K562 (cell line): ENCODE measurements at regions not wholly inside any gene's neighbourhood (a gene's known extent, or its start where the extent isn't known, plus 50 kb on each side); places are given as distances from the start of the nearest gene placed in this dataset.
"Not testable (repeated sequence)": the region's sequence is repeated elsewhere in the genome, so short reads cannot be mapped to it uniquely, and the experiment has no call there.

Experiments
- ATAC-seq: fragments of 200-7000 bp; cut with Tn5 transposase; 3 replicates; pipeline ENCODE4 v1.9.1; 2020; ENCODE audit warnings: moderate library complexity
- BruUV-seq: library from RNA; stranded (reverse); fragments of 400-500 nt; replicated peaks from 2 replicates; lab custom pipeline; 2021; lab: Mats Ljungman, UMichigan
- CTCF ChIA-PET: fragments of 300-600 bp; formaldehyde crosslinking; extraction: SDS; loops from one replicate; lab custom pipeline; 2021; ENCODE audit warnings: low intra/inter-chr PET ratio; lab: Yijun Ruan, JAX
- POLR2A ChIA-PET: fragments of 300-600, 350-650 bp; sonication (Branson Sonifier 250); formaldehyde crosslinking; extraction: SDS; loops from one replicate; lab custom pipeline; 2021; ENCODE audit warnings: antibody characterized with exemption, inconsistent platforms; lab: Yijun Ruan, JAX
- DNase-seq, 4 experiments: peaks; one replicate each; pipeline versions ENCODE4 v3.0.0 to v3.0.0-alpha.2; 2011 to 2018; ENCODE audit warnings: low spot score in 3 of 4, mixed read lengths in 3 of 4; ENCODE audit errors: extremely low read depth in 1 of 4
- FAIRE-seq: peaks from 2 replicates; lab custom pipeline; 2011; peaks lifted over from hg19 to GRCh38; lab: Jason Lieb, UNC
- H2AFZ ChIP-seq: 2 replicates; pipeline ENCODE4 v1.6.0; 2011; ENCODE audit warnings: low read depth, low read length, control low read depth, inconsistent platforms
- H3K27ac ChIP-seq: fragments of 200-600 bp; 3 replicates; pipeline ENCODE4 v1.8.0; 2011; ENCODE audit warnings: low read depth, mild to moderate bottlenecking, control low read depth, inconsistent platforms, low read length, moderate library complexity, mixed read lengths; ENCODE audit errors: extremely low read depth
- H3K27me3 ChIP-seq, 2 experiments: fragments of 300-600 bp in 1 of 2; 2 replicates in 1 of 2; 3 replicates in 1 of 2; pipeline versions ENCODE4 v1.6.0 to v1.8.0; 2011; ENCODE audit warnings: inconsistent platforms in 2 of 2, low read length in 2 of 2, mild to moderate bottlenecking in 1 of 2, mixed read lengths in 1 of 2, moderate library complexity in 1 of 2; ENCODE audit not compliant: control insufficient read depth in 2 of 2, insufficient read depth in 2 of 2
- H3K36me3 ChIP-seq: fragments of 300-600 bp; 3 replicates; pipeline ENCODE4 v1.8.0; 2011; ENCODE audit warnings: mild to moderate bottlenecking, low read length, inconsistent platforms; ENCODE audit not compliant: control insufficient read depth, insufficient read depth
- H3K4me1 ChIP-seq, 2 experiments: fragments of 200-600 bp in 1 of 2; replicated peaks in 1 of 2; 2 replicates in 1 of 2; 3 replicates in 1 of 2; pipeline versions ENCODE4 v1.5.1 to v1.8.0; 2011; ENCODE audit warnings: inconsistent platforms in 2 of 2, low read length in 2 of 2, mild to moderate bottlenecking in 1 of 2, mixed read lengths in 1 of 2, moderate library complexity in 1 of 2; ENCODE audit not compliant: control insufficient read depth in 2 of 2, insufficient read depth in 2 of 2
- H3K4me2 ChIP-seq: 2 replicates; pipeline ENCODE4 v1.6.1; 2011; ENCODE audit warnings: low read length, control low read depth, inconsistent platforms, mixed read lengths; ENCODE audit not compliant: insufficient read depth
- H3K4me3 ChIP-seq: fragments of 200-600 bp; sonication (generic), shearing (Covaris generic); 2 replicates; pipeline ENCODE4 v1.5.1; 2016; ENCODE audit warnings: control low read depth, inconsistent platforms
- H3K79me2 ChIP-seq: fragments of 200-600 bp; 3 replicates; pipeline ENCODE4 v1.8.0; 2011; ENCODE audit warnings: low read length, inconsistent platforms; ENCODE audit not compliant: control insufficient read depth, insufficient read depth
- H3K9ac ChIP-seq, 2 experiments: 2 replicates each; pipeline versions ENCODE4 v1.6.0 to v1.6.1; 2011; ENCODE audit warnings: low read depth in 2 of 2, low read length in 2 of 2, control low read depth in 1 of 2, inconsistent platforms in 1 of 2, mild to moderate bottlenecking in 1 of 2, mixed read lengths in 1 of 2; ENCODE audit not compliant: insufficient read depth in 1 of 2
- H3K9me1 ChIP-seq: one replicate; pipeline ENCODE4 v1.6.0; 2011; ENCODE audit warnings: inconsistent platforms, mild to moderate bottlenecking, low read length, moderate library complexity; ENCODE audit not compliant: control insufficient read depth, insufficient read depth
- H3K9me3 ChIP-seq: replicated peaks from 2 replicates; pipeline ENCODE4 v1.5.1; 2011; ENCODE audit warnings: low read depth, low read length, inconsistent platforms; ENCODE audit not compliant: control insufficient read depth, insufficient read depth
- H4K20me1 ChIP-seq: replicated peaks from 2 replicates; pipeline ENCODE4 v1.6.1; 2011; ENCODE audit warnings: low read length, inconsistent platforms, mixed read lengths; ENCODE audit not compliant: control insufficient read depth, insufficient read depth
- ARID1B ChIP-seq: fragments of 450-650 bp; IDR thresholded peaks from 2 replicates; pipeline ENCODE4 v1.6.1; 2016; ENCODE audit warnings: antibody characterized with exemption, mild to moderate bottlenecking, inconsistent platforms
- BRD9 ChIP-seq: fragments of 450-650 bp; IDR thresholded peaks from 2 replicates; pipeline ENCODE4 v1.6.1; 2018; ENCODE audit warnings: low read depth; ENCODE audit not compliant: partially characterized antibody
- CHCHD3 ChIP-seq: fragments of 250-450 bp; sonication (Bioruptor Pico); IDR thresholded peaks from 2 replicates; pipeline ENCODE4 v2.1.2; 2022; ENCODE audit warnings: mild to moderate bottlenecking
- CHD2 ChIP-seq: IDR thresholded peaks from 2 replicates; pipeline ENCODE4 v1.6.1; 2011; ENCODE audit warnings: low read depth, low read length
- GABPA ChIP-seq: fragments of 200-800 bp; sonication (Bioruptor generic); conservative IDR thresholded peaks from 2 replicates; pipeline ENCODE4 v1.6.1; 2016; ENCODE audit warnings: low read depth, missing genetic modification characterization, missing compliant biosample characterization
- KLF10 ChIP-seq: fragments of 250-450 bp; sonication (Bioruptor Pico); IDR thresholded peaks from 2 replicates; pipeline ENCODE4 v1.6.1; 2021; ENCODE audit warnings: matching md5 sums
- MTA2 ChIP-seq: fragments of 450-650 bp; IDR thresholded peaks from 2 replicates; pipeline ENCODE4 v1.6.1; 2016; ENCODE audit warnings: low read depth
- OTX1 ChIP-seq: fragments of 450-650 bp; formaldehyde crosslinking; IDR thresholded peaks from 2 replicates; pipeline ENCODE4 v1.4.0; 2022; ENCODE audit warnings: mild to moderate bottlenecking
- PHF21A ChIP-seq: fragments of 450-650 bp; IDR thresholded peaks from 2 replicates; pipeline ENCODE4 v1.6.1; 2017; ENCODE audit warnings: low read depth, borderline replicate concordance
- XRCC4 ChIP-seq: IDR thresholded peaks from one replicate; pipeline ENCODE4 v1.6.1; 2011; ENCODE audit not compliant: insufficient read depth, insufficient read length; ENCODE audit errors: extremely low read depth
- ZNF3 ChIP-seq: fragments of 250-450 bp; sonication (Bioruptor Pico); IDR thresholded peaks from 2 replicates; pipeline ENCODE4 v1.5.0; 2021; ENCODE audit warnings: mild to moderate bottlenecking, moderate library complexity
- ZNF551 ChIP-seq: fragments of 250-450 bp; sonication (Bioruptor Pico); IDR thresholded peaks from 2 replicates; pipeline ENCODE4 v1.5.0; 2021; ENCODE audit warnings: mild to moderate bottlenecking, moderate library complexity
- ZNF586 ChIP-seq: fragments of 450-650 bp; formaldehyde crosslinking; conservative IDR thresholded peaks from 2 replicates; pipeline ENCODE4 v1.4.0; 2020; ENCODE audit warnings: mild to moderate bottlenecking, moderate library complexity
- ZSCAN29 ChIP-seq: fragments of 450-650 bp; IDR thresholded peaks from 2 replicates; pipeline ENCODE4 v1.6.1; 2017
- WGBS: fragments of 100-300 bp; shearing (Covaris generic); methylation state at CpG from one replicate; pipeline ENCODE4 v1.1.6; 2016; ENCODE audit warnings: low coverage, mixed read lengths; ENCODE audit not compliant: insufficient coverage; ENCODE audit errors: missing lambda C conversion rate; 5-methylcytosine and 5-hydroxymethylcytosine counted together
- in situ Hi-C: fragments of 300-500 bp; cut with MboI; formaldehyde crosslinking; loops from 4 replicates; pipeline ENCODE4 v1.15.0; 2018; ENCODE audit warnings: inconsistent platforms, mixed read lengths
- intact Hi-C: fragments of 100-400 bp; cut with micrococcal nuclease; formaldehyde crosslinking; loops from 2 replicates; pipeline ENCODE4 v1.14.2; 2022

DNA sequence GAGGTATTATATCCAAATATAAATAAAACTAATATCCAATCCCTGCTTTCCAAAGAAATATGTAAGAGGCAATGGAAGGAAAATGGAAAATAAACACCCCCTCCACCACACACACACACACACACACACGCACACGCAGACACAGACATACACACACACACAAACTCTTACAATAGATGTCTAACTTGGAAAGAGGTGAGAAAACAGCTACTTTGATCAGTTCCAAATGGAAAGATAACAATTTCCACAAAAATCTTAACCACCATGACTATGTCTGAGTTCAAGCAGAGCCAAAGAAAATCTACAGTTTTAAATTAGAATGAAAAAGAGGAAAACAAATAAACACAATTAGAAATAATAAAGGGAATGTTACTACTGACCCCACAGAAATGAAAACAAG, 285.3 kb upstream of the TGFBR2 start:
- no TSS peak for BruUV-seq
- Histone ChIP-seq H3K4me1 (no peaks in the 10 kb centered on the region), H3K9me1 (no peaks in the 10 kb centered on the region), H3K27me3 (no peaks in the 10 kb centered on the region), H3K36me3 (no peaks in the 10 kb centered on the region), H3K9ac (no peak overlapping the region), H3K9me3 (no peaks in the 10 kb centered on the region; the same call in 1 of the 2 replicates), H3K4me2 (no peak overlapping the region), H3K4me3 (no peak overlapping the region), H2AFZ (no peak overlapping the region), H3K79me2 (no peaks in the 10 kb centered on the region), H4K20me1 (no peaks in the 10 kb centered on the region), H3K27ac (no peak overlapping the region)
- intact Hi-C loops (no loop called here), in situ Hi-C loops (no loop called here)
- TF ChIP-seq ZSCAN29 (no peak), PHF21A (no peak), MTA2 (no peak), ZNF3 (CRISPR knock-in tag) (no peak), XRCC4 (no peak), BRD9 (no peak), ARID1B (no peak), GABPA (tag) (no peak), OTX1 (CRISPR knock-in tag) (no peak), CHCHD3 (CRISPR knock-in tag) (no peak), CHD2 (no peak), KLF10 (no peak), ZNF586 (CRISPR knock-in tag) (no peak), ZNF551 (CRISPR knock-in tag) (no peak)
- ATAC-seq, result no peak
- DNase-seq, result no peak
- FAIRE-seq, result no peak
- ChIA-PET CTCF (no interaction called here), POLR2A (no interaction called here)
- 3% methylated on average over 2 of the region's 2 CpGs for WGBS

- POLR2A ChIA-PET, DNase-seq, in situ Hi-C loops, H3K4me2 ChIP-seq, intact Hi-C loops, H3K79me2 ChIP-seq, H3K4me1 ChIP-seq, BruUV-seq, H4K20me1 ChIP-seq, H3K9me1 ChIP-seq, H3K9me3 ChIP-seq, H3K4me3 ChIP-seq, H3K36me3 ChIP-seq, H3K27me3 ChIP-seq, ATAC-seq, H3K27ac ChIP-seq, FAIRE-seq, H3K9ac ChIP-seq, H2AFZ ChIP-seq: not testable (repeated sequence)
- 0% methylated on average over 1 of the region's 1 CpG for WGBS
- CTCF ChIA-PET, result interaction anchor here (0.7 kb wide), 1 partner anchor 994 kb away, joined by 7 read pairs; no protein-coding TSS in a partner anchor
These were observed 282.8 kb upstream of the TGFBR2 start for GRCh38 chr3:30323649-30324048.
